Neutrophil (primary cell): ENCODE measurements at regions not wholly inside any gene's neighbourhood (a gene's known extent, or its start where the extent isn't known, plus 50 kb on each side); places are given as distances from the start of the nearest gene placed in this dataset.

Source experiments
- H3K27ac ChIP-seq: fragments of 200-600 bp; sonication (generic); 2 replicates; pipeline ENCODE4 v1.5.1; 2016; ENCODE audit warnings: mild to moderate bottlenecking, moderate library complexity
- H3K27me3 ChIP-seq: fragments of 200-600 bp; sonication (generic); 2 replicates; pipeline ENCODE4 v1.6.0; 2016; ENCODE audit warnings: mild to moderate bottlenecking
- H3K36me3 ChIP-seq: fragments of 200-600 bp; sonication (generic); 2 replicates; pipeline ENCODE4 v1.5.1; 2017
- H3K4me1 ChIP-seq, 2 experiments: fragments of 200-600 bp in 1 of 2; sonication (generic) in 1 of 2; 1 replicate in 1 of 2; 2 replicates in 1 of 2; pipeline versions ENCODE4 v1.5.1 to v1.6.1; 2013 to 2016; ENCODE audit warnings: low read depth in 1 of 2, low read length in 1 of 2, mild to moderate bottlenecking in 1 of 2, moderate library complexity in 1 of 2; ENCODE audit not compliant: control insufficient read depth in 1 of 2, insufficient read depth in 1 of 2
- H3K4me3 ChIP-seq, 2 experiments: fragments of 200-600 bp in 1 of 2; sonication (generic) in 1 of 2; 1 replicate in 1 of 2; 2 replicates in 1 of 2; pipeline ENCODE4 v1.5.1; 2013 to 2016; ENCODE audit warnings: low read depth in 1 of 2, low read length in 1 of 2, mild to moderate bottlenecking in 1 of 2, moderate library complexity in 1 of 2
- H3K9me3 ChIP-seq: fragments of 200-600 bp; sonication (generic); 2 replicates; pipeline ENCODE4 v1.5.1; 2016
- TF ChIP-seq, protein P1 (sequence below): fragments of 200-600 bp; sonication (generic); IDR thresholded peaks from 2 replicates; pipeline ENCODE4 v1.5.1; 2016; ENCODE audit warnings: antibody characterized with exemption

DNA sequence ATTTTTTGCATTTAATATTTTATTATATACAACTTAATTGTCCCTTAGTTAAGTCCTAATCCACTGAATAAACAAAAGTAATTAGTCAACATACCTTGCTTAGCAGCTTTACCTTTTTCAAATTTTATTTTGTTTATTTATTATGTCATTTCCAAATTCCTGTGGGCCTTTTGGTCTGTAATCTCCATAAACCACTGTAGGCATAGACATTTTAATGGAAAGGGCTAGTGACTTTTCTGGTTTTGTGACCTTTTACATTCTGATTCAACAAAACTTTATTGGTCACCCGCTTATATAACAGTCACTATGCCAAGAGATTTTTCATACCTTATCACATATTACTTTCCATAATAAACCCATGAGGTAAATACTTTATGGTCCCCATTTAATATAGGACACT is 181.3 kb upstream of the PRPS1L1 start:
- no peak overlapping the region for H3K27ac ChIP-seq
- H3K27me3 ChIP-seq, result no peaks in the 10 kb centered on the region
- no peak overlapping the region for H3K4me3 ChIP-seq
- H3K9me3 ChIP-seq, result no peaks in the 10 kb centered on the region
- no peaks in the 10 kb centered on the region for H3K4me1 ChIP-seq
- no peaks in the 10 kb centered on the region for H3K36me3 ChIP-seq
- TF ChIP-seq, protein P1, sequence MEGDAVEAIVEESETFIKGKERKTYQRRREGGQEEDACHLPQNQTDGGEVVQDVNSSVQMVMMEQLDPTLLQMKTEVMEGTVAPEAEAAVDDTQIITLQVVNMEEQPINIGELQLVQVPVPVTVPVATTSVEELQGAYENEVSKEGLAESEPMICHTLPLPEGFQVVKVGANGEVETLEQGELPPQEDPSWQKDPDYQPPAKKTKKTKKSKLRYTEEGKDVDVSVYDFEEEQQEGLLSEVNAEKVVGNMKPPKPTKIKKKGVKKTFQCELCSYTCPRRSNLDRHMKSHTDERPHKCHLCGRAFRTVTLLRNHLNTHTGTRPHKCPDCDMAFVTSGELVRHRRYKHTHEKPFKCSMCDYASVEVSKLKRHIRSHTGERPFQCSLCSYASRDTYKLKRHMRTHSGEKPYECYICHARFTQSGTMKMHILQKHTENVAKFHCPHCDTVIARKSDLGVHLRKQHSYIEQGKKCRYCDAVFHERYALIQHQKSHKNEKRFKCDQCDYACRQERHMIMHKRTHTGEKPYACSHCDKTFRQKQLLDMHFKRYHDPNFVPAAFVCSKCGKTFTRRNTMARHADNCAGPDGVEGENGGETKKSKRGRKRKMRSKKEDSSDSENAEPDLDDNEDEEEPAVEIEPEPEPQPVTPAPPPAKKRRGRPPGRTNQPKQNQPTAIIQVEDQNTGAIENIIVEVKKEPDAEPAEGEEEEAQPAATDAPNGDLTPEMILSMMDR, result no peak

- H3K4me1 ChIP-seq, result no peaks in the 10 kb centered on the region
- TF ChIP-seq, protein P1, result no peak
- no peaks in the 10 kb centered on the region for H3K9me3 ChIP-seq
- H3K27me3 ChIP-seq, result no peaks in the 10 kb centered on the region
- no peak overlapping the region for H3K4me3 ChIP-seq
- H3K27ac ChIP-seq, result no peak overlapping the region
- H3K36me3 ChIP-seq, result no peaks in the 10 kb centered on the region
These were observed 182.7 kb upstream of the PRPS1L1 start for GRCh38 chr7:18210377-18210776.

DNA sequence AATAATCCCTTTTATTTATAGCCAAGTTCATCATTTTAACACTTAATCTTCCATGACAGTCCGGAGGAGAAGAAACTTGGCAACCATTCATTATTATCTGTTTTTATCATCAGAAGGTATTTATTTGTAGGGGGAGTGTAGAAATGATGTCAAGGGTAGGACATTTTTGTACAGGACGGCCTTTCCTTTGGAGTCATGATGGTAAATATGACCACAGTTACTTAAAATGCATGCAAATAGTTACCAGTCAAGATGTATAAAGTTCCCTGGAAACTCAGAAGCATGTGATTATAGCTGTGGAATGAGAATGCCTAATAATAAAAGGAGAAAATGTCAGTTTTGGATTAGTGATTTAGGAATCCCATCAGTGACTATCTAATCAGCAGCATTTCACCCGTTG is 183.1 kb upstream of the PRPS1L1 start:
- no peak overlapping the region for H3K27ac ChIP-seq
- TF ChIP-seq, protein P1, result no peak

DNA sequence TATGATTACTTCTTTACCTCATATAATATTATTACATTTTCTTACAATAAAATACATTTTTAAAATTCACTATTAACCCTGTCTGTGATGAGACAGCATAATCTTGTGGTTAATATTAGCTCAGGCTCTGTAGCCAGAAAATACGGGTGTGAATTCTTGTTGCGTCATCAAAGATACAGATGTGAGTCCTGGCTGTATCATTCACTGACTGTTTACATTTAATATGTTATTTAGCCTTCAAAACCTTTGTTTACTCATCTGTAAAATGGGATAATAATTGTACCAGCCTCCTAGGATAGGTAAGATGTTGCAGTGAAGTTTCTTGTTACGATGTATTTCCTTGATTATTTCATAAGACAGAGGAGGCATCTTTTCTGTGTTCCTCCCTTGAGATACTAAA is 184.7 kb upstream of the PRPS1L1 start:
- H3K4me1 ChIP-seq, result no peaks in the 10 kb centered on the region
- no peak overlapping the region for H3K27ac ChIP-seq
- H3K4me3 ChIP-seq, result no peak overlapping the region
- H3K27me3 ChIP-seq, result no peaks in the 10 kb centered on the region
- no peaks in the 10 kb centered on the region for H3K36me3 ChIP-seq
- TF ChIP-seq, protein P1, result no peak
- H3K9me3 ChIP-seq, result no peaks in the 10 kb centered on the region

More for the DNA sequence above, 183.1 kb upstream of the PRPS1L1 start:
- H3K9me3 ChIP-seq, result no peaks in the 10 kb centered on the region
- no peaks in the 10 kb centered on the region for H3K36me3 ChIP-seq
- H3K4me1 ChIP-seq, result no peaks in the 10 kb centered on the region
- no peak overlapping the region for H3K4me3 ChIP-seq
- no peaks in the 10 kb centered on the region for H3K27me3 ChIP-seq

DNA sequence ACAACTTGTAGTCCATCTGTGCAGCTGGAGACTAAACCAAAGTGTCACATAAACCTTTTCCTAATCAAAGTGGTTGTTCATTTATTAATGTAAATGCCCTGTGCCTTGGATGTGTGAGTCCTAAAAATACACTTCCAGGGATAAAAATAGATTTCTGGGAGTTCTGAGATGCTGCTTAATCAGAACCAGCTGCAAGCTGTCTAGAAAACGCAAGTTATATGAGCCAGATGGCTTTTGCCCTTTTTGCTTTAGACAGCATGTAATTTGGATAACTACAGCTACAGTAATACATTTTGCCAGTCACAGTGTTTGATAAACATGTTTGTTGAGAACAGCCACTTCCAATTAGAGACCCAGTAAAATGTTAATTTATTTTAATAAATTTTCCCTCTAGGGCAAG is 185.1 kb upstream of the PRPS1L1 start:
- TF ChIP-seq, protein P1, result no peak
- Histone ChIP-seq H3K9me3 (no peaks in the 10 kb centered on the region), H3K27me3 (no peaks in the 10 kb centered on the region), H3K4me3 (no peak overlapping the region), H3K36me3 (no peaks in the 10 kb centered on the region), H3K27ac (no peak overlapping the region), H3K4me1 (no peaks in the 10 kb centered on the region)

DNA sequence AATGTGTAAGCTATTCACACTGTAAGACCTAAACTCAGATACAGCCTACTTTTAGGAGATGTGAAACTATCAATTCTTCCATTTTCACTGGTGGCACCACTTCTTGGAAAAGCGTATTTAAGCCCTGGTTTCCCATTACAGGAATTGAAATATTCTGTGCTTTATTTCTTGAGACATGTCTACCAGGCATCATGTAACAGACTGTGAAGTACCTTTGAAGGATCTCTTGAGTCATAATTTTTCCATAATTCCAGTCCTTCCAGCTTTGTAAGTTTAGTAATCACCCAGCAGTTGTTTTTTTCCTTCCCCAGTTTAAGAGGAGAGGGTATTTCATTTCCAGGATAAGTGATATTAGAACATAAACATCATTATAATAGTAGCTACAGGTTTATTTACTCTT is 186.0 kb upstream of the PRPS1L1 start:
- H3K4me1 ChIP-seq, result no peaks in the 10 kb centered on the region
- TF ChIP-seq, protein P1, result no peak
- no peak overlapping the region for H3K27ac ChIP-seq
- H3K36me3 ChIP-seq, result no peaks in the 10 kb centered on the region
- no peak overlapping the region for H3K4me3 ChIP-seq
- no peaks in the 10 kb centered on the region for H3K27me3 ChIP-seq
- H3K9me3 ChIP-seq, result no peaks in the 10 kb centered on the region
